ENCODE measurements at regions not wholly inside any gene's neighbourhood (a gene's known extent, or its start where the extent isn't known, plus 50 kb on each side); places are given as distances from the start of the nearest gene placed in this dataset.

DNA sequence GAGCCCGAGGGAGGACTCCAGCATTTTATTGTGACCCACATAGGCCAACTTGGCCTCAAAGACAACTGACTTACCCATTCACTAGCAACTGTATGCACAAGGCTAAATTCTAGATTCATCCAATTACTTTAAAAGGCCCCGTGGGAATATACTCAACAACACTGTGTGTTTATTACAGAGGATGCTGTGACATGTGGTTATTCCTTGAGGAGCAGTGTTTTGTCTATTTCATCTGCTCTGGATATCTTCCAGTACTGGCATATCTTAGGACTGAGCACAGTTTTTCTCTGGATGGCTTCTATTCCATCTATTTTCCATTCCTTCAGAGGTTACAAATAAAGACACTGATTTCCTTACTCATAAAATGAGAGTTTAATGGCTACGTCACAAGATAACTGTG, 87.2 kb upstream of the KRAS start:
- intact Hi-C loops (cut with DNase I) = no loop called here
- H3K27ac ChIP-seq = no peak overlapping the region
- H3K4me3 ChIP-seq = no peak overlapping the region
- no peaks in the 10 kb centered on the region for H3K36me3 ChIP-seq
- no peaks in the 10 kb centered on the region for H3K27me3 ChIP-seq
- no peaks in the 10 kb centered on the region for H3K9me3 ChIP-seq
- no peaks in the 10 kb centered on the region for H3K4me1 ChIP-seq
- no peak for DNase-seq (ENCODE audit: low spot score in 2 of 2)
- TF ChIP-seq CTCF (IDR thresholded peaks at IDR 0.05) = no peak

DNA sequence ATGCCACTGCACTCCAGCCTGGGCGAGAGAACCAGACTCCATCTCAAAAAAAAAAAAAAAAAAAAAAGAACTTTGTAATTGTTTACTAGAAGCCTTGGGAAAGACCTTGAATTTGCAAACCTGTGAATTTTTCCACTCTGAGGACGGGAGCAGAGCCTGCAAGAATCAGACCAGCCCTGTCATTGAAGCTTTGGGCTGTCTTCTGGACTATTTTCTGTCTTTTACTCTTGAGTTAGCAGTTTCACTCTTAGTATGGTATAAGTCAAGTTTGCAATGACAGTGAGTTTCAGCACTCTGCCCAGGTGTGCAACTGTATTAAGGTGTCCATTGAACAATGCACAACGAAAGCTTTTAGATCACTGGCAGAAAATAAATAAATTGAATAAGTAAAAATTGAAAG, 81.4 kb upstream of the KRAS start:
- H3K27me3 ChIP-seq = no peaks in the 10 kb centered on the region
- no peak overlapping the region for H3K27ac ChIP-seq
- intact Hi-C loops (cut with DNase I) = no loop called here
- TF ChIP-seq CTCF (IDR thresholded peaks at IDR 0.05) = no peak
- no peaks in the 10 kb centered on the region for H3K9me3 ChIP-seq
- no peak for DNase-seq (ENCODE audit: low spot score in 2 of 2)
- H3K4me3 ChIP-seq = no peak overlapping the region
- H3K4me1 ChIP-seq = no peaks in the 10 kb centered on the region
- H3K36me3 ChIP-seq = no peaks in the 10 kb centered on the region

DNA sequence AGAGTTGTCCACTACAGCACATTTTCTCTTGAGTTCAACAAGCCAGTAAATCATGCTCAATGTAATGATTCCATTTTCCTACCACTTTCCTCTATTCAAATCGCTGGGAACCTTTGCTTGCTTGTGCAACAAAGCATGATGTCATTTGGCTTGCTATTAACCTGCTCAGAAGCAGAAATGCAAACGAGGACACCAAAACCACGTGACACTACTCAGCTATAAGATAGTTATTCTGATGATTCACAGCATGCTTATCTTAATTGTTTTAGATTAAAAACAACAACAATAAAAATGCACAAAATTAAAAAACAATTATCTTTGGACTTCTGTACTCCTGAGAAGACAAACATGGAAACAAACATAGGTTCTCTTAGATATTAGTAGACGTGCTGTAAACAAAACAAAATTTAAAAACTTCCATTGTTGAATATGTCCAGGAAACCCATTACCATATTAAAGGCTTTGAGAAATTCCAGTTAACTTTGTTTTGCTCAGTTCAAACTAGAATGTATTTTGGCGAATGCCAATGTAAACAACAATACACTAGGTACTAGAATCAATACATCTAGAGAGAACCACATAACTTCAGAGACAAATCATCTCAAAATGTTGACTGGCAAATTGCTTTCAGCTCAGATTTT, 77.5 kb upstream of the KRAS start:
- TF ChIP-seq CTCF (IDR thresholded peaks at IDR 0.05) = no peak
- intact Hi-C loops (cut with DNase I) = no loop called here
- DNase-seq (ENCODE audit: low spot score in 2 of 2) = no peak

DNA sequence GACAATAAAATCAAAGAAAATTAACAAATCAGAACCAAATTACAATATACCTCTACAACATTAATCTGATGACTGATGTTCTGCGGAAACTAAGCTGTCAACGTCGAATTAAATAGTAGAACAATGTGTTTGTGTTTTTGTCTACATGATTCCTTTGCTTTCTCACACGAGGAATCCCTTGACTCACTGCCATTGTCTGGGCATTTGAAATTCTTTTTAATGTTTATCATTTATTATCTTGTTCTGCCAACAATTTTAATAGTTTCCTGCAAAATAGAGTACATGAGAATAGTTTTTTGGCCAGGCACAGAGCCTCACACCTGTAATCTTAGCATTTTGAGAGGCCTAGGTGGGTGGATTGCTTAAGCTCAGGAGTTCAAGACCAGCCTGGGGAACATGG, 76.6 kb upstream of the KRAS start:
- Histone ChIP-seq H3K27ac (no peak overlapping the region), H3K4me3 (no peak overlapping the region), H3K4me1 (no peaks in the 10 kb centered on the region), H3K27me3 (no peaks in the 10 kb centered on the region), H3K36me3 (no peaks in the 10 kb centered on the region), H3K9me3 (no peaks in the 10 kb centered on the region)
- TF ChIP-seq CTCF (IDR thresholded peaks at IDR 0.05) = no peak
- no peak for DNase-seq (ENCODE audit: low spot score in 2 of 2)
- intact Hi-C loops (cut with DNase I) = no loop called here

More for the DNA sequence above, 77.5 kb upstream of the KRAS start:
- Histone ChIP-seq H3K4me1 (no peaks in the 10 kb centered on the region), H3K36me3 (no peaks in the 10 kb centered on the region), H3K27me3 (no peaks in the 10 kb centered on the region), H3K4me3 (no peak overlapping the region), H3K9me3 (no peaks in the 10 kb centered on the region), H3K27ac (no peak overlapping the region)

- no peaks in the 10 kb centered on the region for H3K9me3 ChIP-seq
- no peaks in the 10 kb centered on the region for H3K4me1 ChIP-seq
- no peak overlapping the region for H3K4me3 ChIP-seq
- H3K27ac ChIP-seq = no peak overlapping the region
- H3K36me3 ChIP-seq = no peaks in the 10 kb centered on the region
- H3K27me3 ChIP-seq = no peaks in the 10 kb centered on the region
- intact Hi-C loops (cut with DNase I) = no loop called here
- no peak for TF ChIP-seq CTCF (IDR thresholded peaks at IDR 0.05)
- no peak for DNase-seq (ENCODE audit: low spot score in 2 of 2)
Measured at GRCh38 chr12:25326326-25326725, 75.6 kb upstream of the KRAS start.

- DNase-seq (ENCODE audit: low spot score in 2 of 2) = no peak
- H3K27me3 ChIP-seq = no peaks in the 10 kb centered on the region
- intact Hi-C loops (cut with DNase I) = no loop called here
- TF ChIP-seq CTCF (IDR thresholded peaks at IDR 0.05) = no peak
- no peaks in the 10 kb centered on the region for H3K4me1 ChIP-seq
- H3K36me3 ChIP-seq = no peaks in the 10 kb centered on the region
- H3K9me3 ChIP-seq = no peaks in the 10 kb centered on the region
- H3K4me3 ChIP-seq = no peak overlapping the region
- no peak overlapping the region for H3K27ac ChIP-seq
Measured at GRCh38 chr12:25324861-25325260, 74.1 kb upstream of the KRAS start.
